ENCODE measurements at regions not wholly inside any gene's neighbourhood (a gene's known extent, or its start where the extent isn't known, plus 50 kb on each side); places are given as distances from the start of the nearest gene placed in this dataset.

DNA sequence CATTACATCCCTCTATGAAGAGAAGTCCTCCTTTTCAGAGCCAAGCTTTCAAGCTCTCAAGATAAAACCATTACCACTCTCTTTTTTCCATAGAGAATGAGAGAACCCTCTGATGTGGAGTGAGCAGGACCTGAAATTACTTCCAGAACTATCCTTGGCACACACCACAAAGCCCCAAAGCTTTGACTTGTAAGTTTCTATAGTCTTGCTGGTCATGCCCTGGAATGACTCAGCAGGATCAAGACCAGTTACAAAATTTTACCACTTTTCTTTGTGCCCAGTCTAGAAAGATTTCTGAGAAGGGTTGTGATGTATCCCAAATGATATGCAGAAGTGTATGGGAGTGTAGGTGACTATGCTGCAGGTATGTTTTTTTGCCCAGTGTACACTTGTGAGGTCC is 760.6 kb downstream of the TLE1 start:
- H3K27me3 Mint-ChIP-seq (ENCODE audit: low read depth) = no peaks in the 10 kb centered on the region
- no peaks in the 10 kb centered on the region for H3K4me1 Mint-ChIP-seq
- TF ChIP-seq, protein P1, sequence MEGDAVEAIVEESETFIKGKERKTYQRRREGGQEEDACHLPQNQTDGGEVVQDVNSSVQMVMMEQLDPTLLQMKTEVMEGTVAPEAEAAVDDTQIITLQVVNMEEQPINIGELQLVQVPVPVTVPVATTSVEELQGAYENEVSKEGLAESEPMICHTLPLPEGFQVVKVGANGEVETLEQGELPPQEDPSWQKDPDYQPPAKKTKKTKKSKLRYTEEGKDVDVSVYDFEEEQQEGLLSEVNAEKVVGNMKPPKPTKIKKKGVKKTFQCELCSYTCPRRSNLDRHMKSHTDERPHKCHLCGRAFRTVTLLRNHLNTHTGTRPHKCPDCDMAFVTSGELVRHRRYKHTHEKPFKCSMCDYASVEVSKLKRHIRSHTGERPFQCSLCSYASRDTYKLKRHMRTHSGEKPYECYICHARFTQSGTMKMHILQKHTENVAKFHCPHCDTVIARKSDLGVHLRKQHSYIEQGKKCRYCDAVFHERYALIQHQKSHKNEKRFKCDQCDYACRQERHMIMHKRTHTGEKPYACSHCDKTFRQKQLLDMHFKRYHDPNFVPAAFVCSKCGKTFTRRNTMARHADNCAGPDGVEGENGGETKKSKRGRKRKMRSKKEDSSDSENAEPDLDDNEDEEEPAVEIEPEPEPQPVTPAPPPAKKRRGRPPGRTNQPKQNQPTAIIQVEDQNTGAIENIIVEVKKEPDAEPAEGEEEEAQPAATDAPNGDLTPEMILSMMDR (IDR thresholded peaks at IDR 0.05; ENCODE audit: unreplicated experiment in 3 of 3) = no peak
- no peaks in the 10 kb centered on the region for H3K36me3 Mint-ChIP-seq (ENCODE audit: low read depth)
- peaks cover 9% of the 10 kb centered on the region for H3K9me3 Mint-ChIP-seq
- H3K4me3 Mint-ChIP-seq = no peak overlapping the region
- H3K27ac Mint-ChIP-seq = no peak overlapping the region

DNA sequence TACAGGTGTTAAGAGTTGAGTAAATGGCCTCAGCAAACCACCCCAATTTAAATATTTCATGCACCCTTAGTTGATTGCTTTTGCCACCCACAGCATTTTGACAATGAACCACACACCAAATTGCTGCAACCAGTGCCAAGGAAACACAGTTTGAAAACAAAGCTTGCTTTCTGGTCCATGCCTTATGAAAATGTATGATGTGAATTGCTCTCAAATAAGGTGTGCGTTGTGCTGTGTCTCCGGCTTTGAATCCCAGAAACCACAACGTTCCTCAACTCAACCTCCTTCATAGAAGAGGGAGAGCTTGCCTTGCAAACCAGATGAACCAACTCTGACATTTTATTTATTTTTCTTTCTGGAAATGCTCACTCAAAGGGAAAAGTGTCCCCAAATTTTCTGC is 762.7 kb downstream of the TLE1 start:
- Mint-ChIP-seq H3K9me3 (peaks cover 11% of the 10 kb centered on the region), H3K4me3 (no peak overlapping the region), H3K27ac (no peak overlapping the region), H3K4me1 (no peaks in the 10 kb centered on the region), H3K36me3 (ENCODE audit: low read depth) (no peaks in the 10 kb centered on the region), H3K27me3 (ENCODE audit: low read depth) (no peaks in the 10 kb centered on the region)
- TF ChIP-seq, protein P1 (IDR thresholded peaks at IDR 0.05; ENCODE audit: unreplicated experiment in 3 of 3) = no peak

DNA sequence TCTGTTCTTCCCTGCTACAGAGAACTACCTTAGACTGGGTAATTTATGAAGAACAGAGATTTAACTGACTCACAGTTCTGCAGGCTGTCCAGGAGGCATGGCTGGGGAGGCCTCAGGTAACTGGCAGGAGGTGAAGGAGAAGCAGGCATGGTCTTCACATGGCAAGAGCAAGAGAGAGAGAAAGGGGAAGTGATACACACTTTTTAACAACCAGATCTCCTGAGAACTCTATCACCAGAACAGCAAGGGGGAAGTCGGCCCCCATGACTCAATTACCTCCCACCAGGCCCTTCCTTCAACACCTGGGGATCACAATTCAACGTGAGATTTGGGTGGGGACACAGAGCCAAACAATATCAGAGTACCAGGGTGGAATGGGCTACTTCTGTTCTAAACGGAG is 766.8 kb downstream of the TLE1 start:
- Mint-ChIP-seq H3K27me3 (ENCODE audit: low read depth) (no peaks in the 10 kb centered on the region), H3K36me3 (ENCODE audit: low read depth) (peaks cover 3% of the 10 kb centered on the region), H3K4me1 (no peaks in the 10 kb centered on the region), H3K27ac (no peak overlapping the region), H3K4me3 (no peak overlapping the region), H3K9me3 (peaks cover 25% of the 10 kb centered on the region)
- TF ChIP-seq, protein P1 (IDR thresholded peaks at IDR 0.05; ENCODE audit: unreplicated experiment in 3 of 3) = no peak

DNA sequence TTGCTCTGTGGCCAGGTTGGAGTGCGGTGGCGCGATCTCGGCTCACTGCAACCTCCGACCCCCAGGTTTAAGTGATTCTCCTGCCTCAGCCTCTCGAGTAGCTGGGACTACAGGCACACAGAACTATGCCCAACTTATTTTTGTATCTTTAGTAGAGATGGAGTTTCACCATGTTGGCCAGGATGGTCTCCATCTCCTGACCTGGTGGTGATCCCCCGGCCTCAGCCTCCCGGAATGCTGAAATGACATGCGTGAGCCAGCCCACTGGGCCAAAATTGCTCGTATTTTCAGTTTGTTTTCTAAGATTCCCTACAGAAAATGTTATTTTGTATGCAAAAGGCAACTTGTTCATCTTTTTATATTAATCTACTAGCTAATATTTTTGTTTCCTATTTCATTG is 782.6 kb downstream of the TLE1 start:
- Mint-ChIP-seq H3K4me1 (no peaks in the 10 kb centered on the region), H3K27ac (no peak overlapping the region), H3K4me3 (no peak overlapping the region), H3K36me3 (ENCODE audit: low read depth) (no peaks in the 10 kb centered on the region), H3K27me3 (ENCODE audit: low read depth) (peaks cover 4% of the 10 kb centered on the region), H3K9me3 (no peaks in the 10 kb centered on the region)
- TF ChIP-seq, protein P1 (IDR thresholded peaks at IDR 0.05; ENCODE audit: unreplicated experiment in 3 of 3) = no peak

DNA sequence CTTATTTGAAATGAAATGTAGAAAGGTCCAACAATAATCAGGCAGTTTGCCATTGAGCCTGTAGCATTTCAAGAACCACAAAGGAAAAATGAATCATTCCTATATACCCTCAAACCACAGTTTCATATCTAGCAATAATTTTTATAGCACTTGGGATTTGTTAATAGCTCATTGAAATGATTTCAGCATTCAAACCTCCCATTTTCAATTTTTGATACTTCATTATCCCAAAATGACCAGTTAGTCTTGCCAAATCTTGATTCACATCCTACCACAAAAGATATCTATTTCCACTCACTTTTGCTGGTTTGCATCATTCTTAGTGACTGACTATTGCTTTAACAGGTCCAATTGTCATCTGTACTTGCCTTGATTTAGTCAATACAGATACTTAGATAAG is 790.1 kb downstream of the TLE1 start:
- Mint-ChIP-seq H3K4me3 (no peak overlapping the region), H3K9me3 (peaks cover 12% of the 10 kb centered on the region), H3K27ac (no peak overlapping the region), H3K4me1 (no peaks in the 10 kb centered on the region), H3K27me3 (ENCODE audit: low read depth) (no peaks in the 10 kb centered on the region), H3K36me3 (ENCODE audit: low read depth) (no peaks in the 10 kb centered on the region)
- TF ChIP-seq, protein P1 (IDR thresholded peaks at IDR 0.05; ENCODE audit: unreplicated experiment in 3 of 3) = no peak

DNA sequence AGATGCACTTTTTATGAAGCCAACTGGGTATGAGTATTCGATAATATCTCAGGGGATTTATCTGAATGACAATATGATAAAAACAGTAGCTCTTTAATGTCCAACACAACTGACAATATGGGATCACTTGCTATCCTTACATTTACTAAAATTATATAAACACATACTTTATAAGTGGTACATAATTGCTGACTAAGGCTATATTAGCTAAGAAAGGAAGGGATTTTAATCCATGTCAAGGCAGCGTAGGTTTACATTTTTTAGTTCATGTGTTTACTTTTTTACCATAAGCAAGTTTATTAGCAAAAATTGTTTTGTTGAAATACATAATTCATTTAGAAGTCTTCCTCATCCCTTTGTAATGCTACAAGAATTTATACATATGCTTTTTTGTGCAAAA is 796.2 kb downstream of the TLE1 start:
- no peaks in the 10 kb centered on the region for H3K27me3 Mint-ChIP-seq (ENCODE audit: low read depth)
- H3K27ac Mint-ChIP-seq = no peak overlapping the region
- TF ChIP-seq, protein P1 (IDR thresholded peaks at IDR 0.05; ENCODE audit: unreplicated experiment in 3 of 3) = no peak
- no peaks in the 10 kb centered on the region for H3K36me3 Mint-ChIP-seq (ENCODE audit: low read depth)
- no peak overlapping the region for H3K4me3 Mint-ChIP-seq
- peaks cover 15% of the 10 kb centered on the region for H3K9me3 Mint-ChIP-seq
- H3K4me1 Mint-ChIP-seq = no peaks in the 10 kb centered on the region
